Epithelial cell of esophagus (primary cell): ENCODE measurements at regions not wholly inside any gene's neighbourhood (a gene's known extent, or its start where the extent isn't known, plus 50 kb on each side); places are given as distances from the start of the nearest gene placed in this dataset.
"Not testable (repeated sequence)": the region's sequence is repeated elsewhere in the genome, so short reads cannot be mapped to it uniquely, and the experiment has no call there.

Experiments used
- DNase-seq: peaks from one replicate; pipeline ENCODE4 v3.0.0; 2010; ENCODE audit warnings: low read depth
- H3K4me3 ChIP-seq: 2 replicates; pipeline ENCODE4 v1.5.1; 2011; ENCODE audit warnings: mild to moderate bottlenecking, low read length, control low read depth
- TF ChIP-seq, protein P1 (sequence below): IDR thresholded peaks from 2 replicates; pipeline ENCODE4 v1.5.1; 2011; ENCODE audit warnings: low read depth, mild to moderate bottlenecking, low read length, control low read depth, inconsistent platforms; ENCODE audit not compliant: insufficient read depth; ENCODE audit errors: missing control alignments

DNA sequence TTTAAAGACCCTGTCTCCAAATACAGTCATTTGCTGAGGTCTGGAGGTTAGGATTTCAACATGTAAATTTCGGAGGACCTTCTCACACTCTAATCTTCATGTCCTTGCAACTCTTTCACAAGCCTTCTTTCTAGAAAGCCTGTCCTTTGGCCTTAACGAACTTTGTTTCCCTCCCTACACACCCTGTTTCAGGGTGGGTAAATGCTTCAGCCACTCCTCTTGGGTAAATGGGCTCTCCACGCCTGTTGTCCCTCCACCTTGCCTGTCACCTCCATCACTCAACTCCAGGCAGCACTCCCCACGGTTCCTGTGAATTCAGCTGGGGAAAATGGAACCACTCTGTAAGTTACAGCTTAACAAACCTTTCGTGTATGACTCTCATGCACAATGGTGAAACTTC lies 84.0 kb upstream of the COG2 start:
- DNase-seq = no peak
- TF ChIP-seq, protein P1, sequence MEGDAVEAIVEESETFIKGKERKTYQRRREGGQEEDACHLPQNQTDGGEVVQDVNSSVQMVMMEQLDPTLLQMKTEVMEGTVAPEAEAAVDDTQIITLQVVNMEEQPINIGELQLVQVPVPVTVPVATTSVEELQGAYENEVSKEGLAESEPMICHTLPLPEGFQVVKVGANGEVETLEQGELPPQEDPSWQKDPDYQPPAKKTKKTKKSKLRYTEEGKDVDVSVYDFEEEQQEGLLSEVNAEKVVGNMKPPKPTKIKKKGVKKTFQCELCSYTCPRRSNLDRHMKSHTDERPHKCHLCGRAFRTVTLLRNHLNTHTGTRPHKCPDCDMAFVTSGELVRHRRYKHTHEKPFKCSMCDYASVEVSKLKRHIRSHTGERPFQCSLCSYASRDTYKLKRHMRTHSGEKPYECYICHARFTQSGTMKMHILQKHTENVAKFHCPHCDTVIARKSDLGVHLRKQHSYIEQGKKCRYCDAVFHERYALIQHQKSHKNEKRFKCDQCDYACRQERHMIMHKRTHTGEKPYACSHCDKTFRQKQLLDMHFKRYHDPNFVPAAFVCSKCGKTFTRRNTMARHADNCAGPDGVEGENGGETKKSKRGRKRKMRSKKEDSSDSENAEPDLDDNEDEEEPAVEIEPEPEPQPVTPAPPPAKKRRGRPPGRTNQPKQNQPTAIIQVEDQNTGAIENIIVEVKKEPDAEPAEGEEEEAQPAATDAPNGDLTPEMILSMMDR = no peak
- H3K4me3 ChIP-seq = no peak overlapping the region

DNA sequence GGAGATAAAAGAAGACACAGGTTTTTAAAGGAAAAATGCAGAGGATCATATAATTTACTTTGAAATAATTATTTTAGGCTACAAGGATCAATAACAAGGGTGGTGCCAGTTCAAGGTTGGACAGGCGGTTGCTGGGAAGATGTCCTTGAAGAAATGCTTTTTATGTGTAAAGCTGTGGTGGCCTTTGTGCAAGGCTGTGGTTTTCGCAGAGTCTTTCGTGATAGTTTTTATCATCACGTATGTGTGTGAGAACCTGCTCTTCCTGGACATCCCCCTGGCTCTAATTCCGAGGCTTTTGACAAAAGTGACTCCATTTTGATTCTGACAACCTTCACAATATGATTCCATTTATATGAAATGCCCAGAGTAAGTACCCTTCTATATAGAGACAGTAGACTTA lies 85.8 kb upstream of the COG2 start:
- TF ChIP-seq, protein P1 = no peak
- DNase-seq = no peak
- H3K4me3 ChIP-seq = no peak overlapping the region

DNA sequence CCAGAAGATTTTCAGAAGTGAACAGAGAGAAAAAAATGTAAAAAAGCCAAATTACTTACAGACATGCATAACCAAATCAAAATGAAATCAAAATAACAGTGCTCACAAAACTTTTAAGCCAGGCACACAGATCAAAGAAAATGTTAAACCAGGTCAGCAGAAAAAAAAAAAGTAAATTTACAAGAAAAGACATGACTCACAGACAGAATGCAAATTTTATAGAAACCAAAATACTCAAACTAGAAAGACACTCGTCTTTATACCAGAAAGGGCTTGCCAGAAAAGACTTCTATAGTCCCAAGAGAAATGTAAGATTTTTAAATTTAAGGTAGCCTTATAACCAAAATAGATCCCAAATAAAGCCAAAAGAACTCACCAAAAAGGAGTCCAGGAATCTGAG lies 86.5 kb upstream of the COG2 start:
- H3K4me3 ChIP-seq = no peak overlapping the region
- TF ChIP-seq, protein P1 = no peak
- no peak for DNase-seq

DNA sequence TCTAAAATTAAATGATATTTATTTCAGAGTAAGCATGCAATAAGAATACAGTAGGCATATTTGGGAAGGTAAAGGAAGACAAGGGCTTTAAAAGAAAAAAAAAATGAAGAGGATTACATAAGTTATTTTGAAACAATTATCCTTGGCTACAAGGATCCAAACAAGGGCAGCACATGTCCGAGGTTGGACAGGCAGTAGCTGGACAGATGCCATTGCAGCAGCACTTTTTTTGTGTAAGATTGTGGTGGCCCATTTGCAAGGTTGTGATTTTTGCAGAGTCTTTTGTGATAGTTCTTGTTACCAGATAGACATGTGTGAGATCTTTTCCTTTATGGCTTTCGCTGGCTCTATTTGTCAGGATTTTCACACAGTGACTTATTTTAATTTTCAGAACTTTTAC lies 89.4 kb upstream of the COG2 start:
- DNase-seq = no peak
- TF ChIP-seq, protein P1 = no peak
- no peak overlapping the region for H3K4me3 ChIP-seq

DNA sequence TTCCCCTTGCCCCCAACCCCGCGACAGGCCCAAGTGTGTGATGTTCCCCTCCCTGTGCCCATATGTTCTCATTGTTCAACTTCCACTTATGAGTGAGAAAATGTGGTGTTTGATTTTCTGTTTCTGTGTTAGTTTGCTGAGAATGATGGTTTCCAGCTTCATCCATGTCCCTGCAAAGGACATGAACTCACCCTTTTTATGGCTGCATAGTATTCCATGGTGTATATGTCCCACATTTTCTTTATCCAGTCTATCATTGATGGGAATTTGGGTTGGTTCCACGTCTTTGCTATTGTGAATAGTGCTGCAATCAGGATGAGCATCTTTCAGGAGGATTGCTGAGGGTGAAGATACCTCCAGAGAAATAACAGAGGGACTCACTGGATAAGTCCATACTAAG lies 91.3 kb upstream of the COG2 start:
- not testable (repeated sequence) for H3K4me3 ChIP-seq, DNase-seq

DNA sequence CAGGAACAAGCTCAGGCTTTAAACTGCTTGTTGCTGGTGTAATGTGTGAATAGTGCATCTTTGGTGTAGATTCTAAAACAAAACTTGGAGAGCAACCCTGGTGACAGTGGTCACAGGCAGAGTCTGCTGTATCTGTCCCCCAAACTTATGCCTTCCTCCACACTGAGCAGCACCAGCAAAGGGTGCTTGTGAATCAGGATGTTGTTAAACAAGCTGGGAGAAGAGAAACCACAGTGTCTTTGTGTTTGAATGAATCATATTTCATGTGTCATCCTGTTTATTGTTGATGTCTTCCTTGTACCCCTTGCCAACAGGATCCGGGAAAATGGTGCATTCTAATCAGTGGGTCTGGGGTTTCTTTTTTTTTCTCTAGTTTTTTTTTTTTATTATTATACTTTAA lies 91.9 kb upstream of the COG2 start:
- H3K4me3 ChIP-seq = no peak overlapping the region
- TF ChIP-seq, protein P1 = no peak
- DNase-seq = peak; percentile 76

DNA sequence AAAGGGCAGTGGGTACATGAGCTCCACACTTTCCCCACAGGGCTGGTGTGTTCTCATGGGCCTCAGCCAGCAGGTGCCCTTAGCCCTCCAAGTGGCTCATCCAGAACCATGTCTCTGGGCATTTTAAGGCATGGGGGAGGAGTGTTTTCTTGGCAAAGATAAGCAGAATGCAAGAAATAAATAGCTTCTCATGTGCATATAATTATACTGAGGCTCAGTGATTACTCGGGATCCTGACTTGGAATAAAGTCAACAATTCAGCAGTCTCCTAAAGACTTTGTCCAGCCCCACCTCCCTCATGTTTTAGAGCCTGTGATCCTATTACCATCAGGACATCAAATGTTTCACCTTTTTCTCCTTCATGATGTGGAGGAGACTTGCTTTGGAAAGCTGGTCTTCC lies 92.7 kb upstream of the COG2 start:
- TF ChIP-seq, protein P1 = no peak
- H3K4me3 ChIP-seq = no peak overlapping the region
- no peak for DNase-seq

DNA sequence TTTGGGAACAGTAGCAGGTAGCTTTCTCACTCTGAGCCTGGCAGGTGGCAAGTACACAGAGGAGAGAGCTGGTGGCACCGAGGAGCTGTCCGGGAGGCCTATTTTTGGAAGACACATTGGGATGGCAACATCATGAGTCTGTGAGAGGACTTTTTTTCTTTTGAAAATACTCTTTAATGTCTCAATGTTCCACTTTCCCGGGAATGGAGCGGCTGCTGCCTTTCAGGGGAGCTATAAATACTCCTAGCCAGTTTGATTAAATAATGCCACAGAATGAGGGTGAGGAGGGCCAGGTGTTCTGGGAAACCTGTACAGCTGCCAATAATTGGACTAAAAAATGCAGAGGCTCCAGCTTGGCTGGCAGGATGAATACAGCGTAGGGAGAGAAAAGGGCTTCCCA lies 93.3 kb upstream of the COG2 start:
- DNase-seq = no peak
- TF ChIP-seq, protein P1 = no peak
- no peak overlapping the region for H3K4me3 ChIP-seq
